HG02884 (cell line): ENCODE measurements at regions not wholly inside any gene's neighbourhood (a gene's known extent, or its start where the extent isn't known, plus 50 kb on each side); places are given as distances from the start of the nearest gene placed in this dataset.

Source experiments
- ATAC-seq: cut with Tn5 transposase; IDR thresholded peaks from one replicate; pipeline ENCODE4 v1.9.1; 2021; ENCODE audit warnings: mild to moderate bottlenecking, moderate library complexity; ENCODE audit not compliant: unreplicated experiment

DNA sequence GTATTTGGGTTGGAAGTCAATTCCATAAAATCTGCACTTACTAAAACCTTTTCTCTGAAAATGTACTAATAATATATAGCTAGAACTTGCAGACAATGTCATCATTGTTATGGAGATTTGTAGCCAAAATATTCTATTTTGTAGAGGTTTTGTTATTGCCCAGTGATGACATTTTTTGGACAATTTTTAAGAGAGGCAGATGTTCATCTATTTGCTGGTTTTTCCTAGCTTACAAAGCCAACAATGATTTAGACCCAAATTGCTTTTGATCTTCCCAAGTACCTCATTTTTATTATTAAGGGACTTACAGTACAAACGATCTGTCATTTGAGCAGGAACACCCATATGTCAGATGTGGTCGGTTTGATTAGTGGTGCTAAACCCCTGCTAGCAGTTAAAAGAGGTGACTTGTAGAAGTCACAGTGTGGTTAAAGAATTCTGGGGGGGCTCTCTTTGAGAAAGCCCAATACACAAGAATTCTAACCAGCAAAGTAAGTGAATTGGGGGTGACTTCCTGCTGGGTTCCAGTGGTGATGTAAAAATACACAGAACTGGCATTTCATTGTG, 136.2 kb downstream of the KIT start:
- ATAC-seq: no peak
